HG03565 (cell line): ENCODE measurements at regions not wholly inside any gene's neighbourhood (a gene's known extent, or its start where the extent isn't known, plus 50 kb on each side); places are given as distances from the start of the nearest gene placed in this dataset.
"Not testable (repeated sequence)": the region's sequence is repeated elsewhere in the genome, so short reads cannot be mapped to it uniquely, and the experiment has no call there.

Experiments
- ATAC-seq: cut with Tn5 transposase; IDR thresholded peaks from one replicate; pipeline ENCODE4 v1.9.1; 2021; ENCODE audit warnings: mild to moderate bottlenecking, moderate library complexity; ENCODE audit not compliant: unreplicated experiment

GRCh38 chr6:141199074-141199473, 933.7 kb upstream of the GJE1 start:
- ATAC-seq, result no peak

- no peak for ATAC-seq
These were observed 937.4 kb upstream of the GJE1 start for GRCh38 chr6:141195251-141195832.

- no peak for ATAC-seq
These were observed 949.4 kb upstream of the GJE1 start for GRCh38 chr6:141183368-141183767.

GRCh38 chr6:141175458-141175857, 957.3 kb upstream of the GJE1 start:
- ATAC-seq, result not testable (repeated sequence)

- no peak for ATAC-seq
These were observed 957.8 kb upstream of the GJE1 start for GRCh38 chr6:141174932-141175331.

GRCh38 chr6:141173529-141173928, 959.2 kb upstream of the GJE1 start:
- ATAC-seq, result no peak

- ATAC-seq, result no peak
These were observed 963.3 kb upstream of the GJE1 start for GRCh38 chr6:141169419-141169818.

GRCh38 chr6:141167945-141168344, 964.8 kb upstream of the GJE1 start:
- ATAC-seq, result no peak

GRCh38 chr6:141165002-141165665, 967.6 kb upstream of the GJE1 start:
- no peak for ATAC-seq

- ATAC-seq, result no peak
These were observed 968.5 kb upstream of the GJE1 start for GRCh38 chr6:141164042-141164743.

- ATAC-seq, result no peak
These were observed 969.6 kb upstream of the GJE1 start for GRCh38 chr6:141163107-141163506.

- ATAC-seq, result no peak
These were observed 974.0 kb upstream of the GJE1 start for GRCh38 chr6:141158740-141159139.

GRCh38 chr6:141153563-141153962, 979.2 kb upstream of the GJE1 start:
- peak; percentile 74 for ATAC-seq

- ATAC-seq, result no peak
These were observed 979.8 kb upstream of the GJE1 start for GRCh38 chr6:141152951-141153350.

GRCh38 chr6:141151710-141152417, 980.9 kb upstream of the GJE1 start:
- ATAC-seq, result no peak

- ATAC-seq, result no peak
These were observed 990.9 kb upstream of the GJE1 start for GRCh38 chr6:141141870-141142269.

GRCh38 chr6:141140905-141141304, 991.8 kb upstream of the GJE1 start:
- peak; percentile 28 for ATAC-seq

GRCh38 chr6:141139461-141139860, 993.3 kb upstream of the GJE1 start:
- no peak for ATAC-seq

- ATAC-seq, result no peak
These were observed 998.0 kb upstream of the GJE1 start for GRCh38 chr6:141134723-141135122.

- no peak for ATAC-seq
These were observed 998.9 kb upstream of the GJE1 start for GRCh38 chr6:141133836-141134235.

- no peak for ATAC-seq
These were observed 999.4 kb upstream of the GJE1 start for GRCh38 chr6:141133346-141133745.

- ATAC-seq, result no peak
These were observed 1001.1 kb upstream of the GJE1 start for GRCh38 chr6:141131616-141132015.
